GM21619 (cell line): ENCODE measurements at regions not wholly inside any gene's neighbourhood (a gene's known extent, or its start where the extent isn't known, plus 50 kb on each side); places are given as distances from the start of the nearest gene placed in this dataset.

Source experiments
- ATAC-seq: cut with Tn5 transposase; IDR thresholded peaks from one replicate; pipeline ENCODE4 v1.9.1; 2021; ENCODE audit not compliant: unreplicated experiment

DNA sequence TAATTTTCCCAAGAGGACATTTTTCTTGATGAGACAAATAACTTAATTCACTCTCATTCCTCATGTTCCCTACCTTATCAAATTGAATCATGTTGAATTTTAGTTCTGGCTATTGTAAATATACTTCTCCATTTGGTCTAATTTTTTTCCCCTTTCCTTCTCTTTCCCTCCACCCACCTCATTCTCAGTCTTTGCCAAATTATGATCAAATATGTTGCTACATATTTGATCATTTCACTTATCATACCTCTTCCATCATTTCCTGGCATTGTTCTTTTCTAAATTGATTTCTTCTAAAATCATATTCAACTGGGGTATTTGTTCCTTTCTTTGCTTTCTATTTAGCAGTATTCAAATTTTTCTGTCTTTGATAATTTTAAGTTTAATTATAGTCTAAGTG is 52.3 kb downstream of the HDGFL1 start:
- ATAC-seq = no peak

DNA sequence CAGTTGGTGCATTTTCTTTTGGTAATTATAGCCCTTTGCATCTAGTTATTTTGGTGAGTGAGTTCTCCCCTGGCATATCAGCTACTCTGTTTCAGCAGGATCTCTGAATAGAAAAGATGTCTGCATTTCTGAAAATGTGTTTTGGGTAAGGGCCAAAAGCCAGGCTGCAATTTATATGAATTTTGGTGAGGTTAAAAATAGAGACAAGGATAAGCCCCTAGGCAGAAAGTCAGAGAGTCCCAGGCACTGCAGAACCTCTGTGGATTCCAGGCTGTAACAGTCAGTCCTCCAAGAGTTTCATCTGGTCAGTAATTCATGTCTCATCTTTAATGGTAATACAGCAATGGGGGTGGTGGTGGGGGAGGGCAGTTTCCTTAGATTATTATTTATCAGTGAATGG is 53.0 kb downstream of the HDGFL1 start:
- ATAC-seq = no peak

DNA sequence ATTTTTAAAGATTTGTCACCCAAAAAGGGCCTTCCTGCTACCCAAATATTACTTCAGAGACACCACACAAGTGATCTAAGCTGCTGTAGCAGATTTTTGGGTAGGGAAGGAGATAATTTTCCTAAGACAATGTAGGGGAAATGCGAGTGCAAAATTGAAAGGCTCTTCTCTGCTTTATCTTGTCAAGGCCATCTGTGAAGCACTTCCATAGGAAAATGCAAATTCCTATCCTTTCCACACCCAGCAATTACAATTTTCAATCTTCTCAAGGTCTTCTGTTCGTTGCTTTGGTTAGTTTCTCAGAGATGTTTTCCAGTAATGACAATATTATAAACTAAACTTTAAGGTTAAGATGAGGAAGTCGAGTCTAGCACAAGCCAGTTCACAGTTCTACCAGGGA is 53.4 kb downstream of the HDGFL1 start:
- ATAC-seq = no peak

DNA sequence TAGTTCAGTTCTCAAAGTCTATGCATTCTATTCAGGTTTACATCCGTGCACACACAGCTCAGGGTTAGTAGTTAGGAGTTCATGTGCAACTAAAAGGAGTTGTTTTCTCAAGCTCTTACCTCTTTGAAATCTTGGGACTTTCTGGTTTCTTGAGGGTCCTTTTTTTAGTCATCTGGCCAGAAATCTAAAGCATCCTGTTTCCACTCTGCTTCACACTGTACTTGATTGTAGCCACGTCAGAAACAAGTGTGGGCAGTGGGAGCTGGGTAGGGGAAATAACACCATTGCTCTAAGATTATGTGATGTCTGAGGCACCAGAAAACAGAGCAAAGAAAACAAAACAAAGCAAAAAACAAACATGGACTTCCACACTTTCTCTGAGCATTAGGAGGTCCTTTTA is 58.3 kb downstream of the HDGFL1 start:
- no peak for ATAC-seq

DNA sequence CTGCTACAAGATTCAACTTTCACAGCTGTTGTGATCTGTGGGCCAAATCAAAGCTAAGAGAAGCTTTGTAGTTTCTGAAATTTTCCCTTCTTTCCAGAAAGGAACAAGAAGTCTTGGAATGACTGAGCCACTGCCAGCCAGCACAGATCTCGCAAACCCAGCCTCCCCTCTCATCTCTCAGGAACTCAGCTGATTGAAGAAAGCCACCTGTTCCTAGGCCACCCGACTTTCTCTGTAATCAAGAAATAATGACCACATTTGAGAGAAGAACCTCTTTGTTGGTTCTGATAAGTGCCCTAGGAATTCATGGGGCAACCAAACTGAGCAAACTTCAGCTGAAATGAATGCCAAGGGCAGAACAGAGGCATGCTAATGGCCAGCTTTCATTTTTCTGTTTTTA is 61.7 kb downstream of the HDGFL1 start:
- no peak for ATAC-seq

DNA sequence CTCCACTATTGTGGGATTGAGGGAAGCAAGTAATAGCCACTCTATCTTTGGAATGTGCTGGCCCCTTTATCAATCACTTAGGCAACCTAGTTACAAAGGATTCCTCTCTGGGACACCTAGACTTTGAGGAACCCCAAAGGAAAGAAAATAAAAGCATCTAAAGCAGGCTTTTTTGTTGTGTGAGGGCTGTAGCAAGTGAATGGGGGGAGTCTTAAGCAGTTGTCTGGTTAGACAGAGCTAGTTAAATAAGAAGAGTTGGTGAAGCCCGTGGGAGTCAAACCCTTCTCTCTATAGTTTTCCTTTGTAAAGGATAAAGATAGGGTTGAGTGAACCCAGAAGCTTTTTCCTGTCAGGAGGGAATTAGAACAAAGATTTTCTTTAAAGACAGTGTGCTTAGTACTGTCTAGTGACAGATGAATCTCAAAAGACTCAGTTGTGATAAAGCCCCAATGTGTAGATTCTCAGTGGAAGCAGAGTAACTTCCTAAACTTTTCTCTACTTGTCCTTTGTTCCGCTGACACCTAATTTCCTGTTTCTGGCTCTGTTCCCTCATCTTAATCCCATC is 63.3 kb downstream of the HDGFL1 start:
- no peak for ATAC-seq

DNA sequence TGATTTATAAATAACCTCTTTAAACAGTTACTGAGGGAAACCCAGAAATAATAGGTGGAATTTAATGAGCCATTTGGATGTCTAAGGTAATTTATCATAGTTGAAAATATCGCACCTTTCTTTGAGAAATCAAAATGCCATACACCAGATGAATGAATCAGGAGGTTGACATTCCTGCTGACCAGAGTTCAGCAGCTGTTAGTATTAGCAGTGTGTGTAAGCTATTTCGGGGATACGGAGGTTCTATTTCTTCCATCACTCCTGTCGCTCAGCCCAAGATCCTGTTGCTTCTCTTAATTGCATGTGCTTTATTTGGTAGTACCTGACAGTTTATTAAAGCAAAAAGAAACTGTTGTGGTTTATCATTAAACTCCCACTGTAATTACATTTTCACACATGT is 67.1 kb downstream of the HDGFL1 start:
- ATAC-seq = no peak

DNA sequence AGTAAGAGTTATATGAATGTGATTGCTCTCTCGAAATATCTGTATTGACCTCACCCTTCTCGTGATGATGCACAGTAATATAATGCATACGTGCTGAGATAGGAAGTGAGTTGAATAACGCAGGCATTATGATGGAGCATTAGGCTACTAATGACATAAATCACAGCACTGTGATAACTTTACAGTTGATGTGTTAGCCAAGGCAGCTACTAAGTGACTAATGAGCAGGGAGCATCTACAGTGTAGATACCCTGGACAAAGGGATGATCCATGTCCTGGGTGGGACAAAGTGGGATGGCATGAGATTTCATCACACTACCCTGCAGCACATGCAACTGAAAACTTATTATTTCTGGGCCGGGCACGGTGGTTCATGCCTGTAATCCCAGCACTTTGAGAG is 68.4 kb downstream of the HDGFL1 start:
- no peak for ATAC-seq

DNA sequence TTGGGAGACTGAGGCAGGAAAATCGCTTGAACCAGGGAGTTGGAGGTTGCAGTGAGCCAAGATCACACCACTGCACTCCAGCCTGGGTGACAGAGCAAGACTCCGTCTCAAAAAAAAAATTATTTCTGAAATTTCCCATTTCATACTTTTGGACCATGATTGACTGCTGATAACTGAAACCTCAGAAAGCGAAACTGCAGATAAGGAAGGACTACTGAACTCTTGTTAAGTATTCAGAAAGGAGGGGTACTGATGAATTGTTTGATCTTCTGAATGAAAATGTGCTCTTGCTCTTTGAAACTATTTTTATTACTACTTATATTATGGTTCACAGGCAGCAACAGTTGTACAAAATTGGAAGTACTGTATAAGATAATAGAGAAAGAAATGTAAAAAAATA is 69.0 kb downstream of the HDGFL1 start:
- ATAC-seq = no peak

DNA sequence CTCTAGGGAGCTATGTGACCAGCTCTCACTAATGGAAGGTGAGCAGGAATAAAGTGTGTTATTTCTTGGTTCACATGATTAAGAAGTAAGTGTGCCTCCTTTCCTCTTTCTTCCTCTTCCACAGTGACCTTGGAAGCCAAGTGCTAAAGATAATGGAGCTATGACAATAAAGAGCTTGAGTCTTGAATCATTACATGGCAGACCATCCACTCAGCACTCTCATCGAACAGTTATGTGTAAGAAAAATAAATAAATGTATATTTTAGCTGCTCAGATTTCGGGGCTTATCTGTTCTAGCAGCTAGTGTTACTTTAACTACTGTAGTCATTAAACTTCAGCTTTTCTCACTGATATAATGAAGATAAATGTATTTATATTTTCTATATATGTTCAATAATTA is 72.9 kb downstream of the HDGFL1 start:
- no peak for ATAC-seq

DNA sequence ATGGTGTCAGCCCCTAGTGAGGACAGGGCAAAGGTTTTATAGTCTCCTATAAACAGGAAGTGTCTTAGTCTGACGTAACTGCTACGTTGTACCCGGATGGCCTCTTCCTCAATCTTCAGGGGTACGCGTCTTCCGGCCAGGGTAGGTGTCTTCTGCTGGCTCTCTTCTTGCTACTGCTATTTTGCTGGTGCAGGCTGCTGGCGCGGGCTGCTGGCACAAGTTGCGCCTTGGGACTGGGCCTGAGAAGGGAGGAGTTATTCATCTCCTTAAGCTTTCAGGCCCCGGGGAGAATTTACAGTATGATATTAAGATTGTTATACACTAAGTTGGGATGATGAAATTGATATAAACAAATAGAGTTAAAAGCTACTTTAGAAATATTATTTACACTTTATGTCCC is 74.4 kb downstream of the HDGFL1 start:
- no peak for ATAC-seq

DNA sequence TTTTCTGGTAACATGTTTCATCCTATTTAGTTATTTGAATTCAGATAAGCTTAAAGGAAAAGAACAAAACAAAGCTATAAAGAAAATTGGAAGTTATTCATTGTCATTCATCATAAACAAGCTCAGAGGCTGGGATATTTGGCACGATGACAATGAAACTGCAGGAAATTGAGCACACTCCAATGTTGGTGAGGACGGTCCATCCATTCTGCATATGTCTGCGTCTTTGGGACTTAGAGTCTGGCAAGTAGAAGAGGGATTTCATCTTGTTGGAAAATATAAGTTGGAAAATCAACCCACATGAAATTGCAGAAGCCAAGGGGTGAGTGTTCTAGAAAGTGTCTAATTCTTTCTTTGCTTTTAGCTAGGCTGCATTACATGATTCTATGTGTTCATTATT is 78.4 kb downstream of the HDGFL1 start:
- no peak for ATAC-seq

DNA sequence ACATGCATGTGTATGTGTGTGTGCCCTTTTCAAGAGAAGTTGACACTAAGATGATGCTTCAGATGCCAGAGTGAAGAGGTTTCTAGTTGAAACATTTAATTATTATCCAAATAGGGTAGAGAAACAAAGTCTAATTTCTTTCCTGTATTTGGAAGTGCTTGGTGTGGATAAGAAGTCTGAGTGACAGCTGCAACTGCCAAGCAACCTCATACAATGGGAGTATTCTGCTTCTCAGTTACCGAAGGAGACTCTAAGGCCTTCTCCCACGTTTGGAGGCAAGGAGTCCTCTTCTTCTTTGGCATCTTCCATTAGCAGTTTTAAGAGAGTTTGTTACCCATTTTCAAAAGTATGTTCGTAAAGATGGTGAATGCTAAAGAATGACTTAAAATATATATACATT is 82.4 kb downstream of the HDGFL1 start:
- ATAC-seq = no peak

DNA sequence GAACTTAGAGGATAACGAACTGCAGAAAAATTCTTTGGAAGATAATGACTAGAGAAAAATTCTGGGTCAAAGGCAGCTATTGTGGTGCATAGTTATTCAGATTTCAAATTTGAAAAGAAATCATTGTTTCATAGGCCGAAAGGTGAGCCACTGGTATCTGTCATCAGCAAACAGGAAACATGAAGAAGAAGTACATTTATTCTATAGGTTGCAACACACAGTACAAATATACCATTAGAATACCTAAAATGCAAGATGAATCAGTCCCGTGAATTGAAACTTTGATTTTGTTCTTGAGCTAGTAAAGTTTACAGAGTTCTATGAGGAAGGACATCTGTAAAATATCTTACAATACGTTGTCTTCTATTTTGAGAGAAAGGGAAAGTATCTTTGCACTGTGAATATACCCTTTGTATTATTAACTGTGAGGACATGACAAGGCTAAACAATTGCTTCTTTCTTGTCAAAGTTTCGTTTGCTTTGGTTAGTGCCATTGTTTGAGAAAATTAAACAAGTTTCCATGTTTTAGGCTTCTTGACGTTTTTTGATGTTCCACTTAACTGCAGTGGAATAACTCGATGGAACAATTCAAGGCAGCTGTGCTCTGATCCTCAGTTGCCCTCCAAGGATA is 84.7 kb downstream of the HDGFL1 start:
- ATAC-seq = no peak

DNA sequence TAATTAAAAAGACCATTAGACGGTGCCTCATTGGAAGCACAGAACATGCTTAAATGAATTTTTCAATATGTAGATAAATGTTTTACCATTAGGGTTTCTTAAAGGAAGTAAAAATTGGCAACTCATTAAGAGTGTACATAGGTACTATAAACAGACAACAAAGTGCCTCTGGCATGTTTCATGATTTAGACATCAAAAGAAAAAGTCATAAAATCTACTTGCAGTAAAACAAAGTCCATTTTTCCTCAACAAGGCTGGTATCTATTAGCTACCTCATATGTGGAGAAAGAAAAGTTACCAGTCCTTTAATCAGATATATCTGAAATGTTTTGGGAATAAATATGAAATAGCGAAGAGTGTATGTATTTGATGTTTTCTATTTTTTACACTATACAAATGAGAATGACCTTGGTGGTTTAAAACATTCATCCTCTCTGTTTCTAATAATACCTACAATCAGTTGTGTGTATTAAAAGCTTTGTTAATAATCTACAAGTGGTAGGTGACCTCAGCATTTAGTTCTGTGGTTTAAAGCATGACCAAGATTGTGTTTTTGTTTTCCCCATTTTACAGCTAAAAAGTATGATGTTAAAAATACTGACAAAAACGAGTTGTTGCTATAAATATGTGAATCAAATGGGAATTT is 87.5 kb downstream of the HDGFL1 start:
- ATAC-seq = peak; percentile 72

DNA sequence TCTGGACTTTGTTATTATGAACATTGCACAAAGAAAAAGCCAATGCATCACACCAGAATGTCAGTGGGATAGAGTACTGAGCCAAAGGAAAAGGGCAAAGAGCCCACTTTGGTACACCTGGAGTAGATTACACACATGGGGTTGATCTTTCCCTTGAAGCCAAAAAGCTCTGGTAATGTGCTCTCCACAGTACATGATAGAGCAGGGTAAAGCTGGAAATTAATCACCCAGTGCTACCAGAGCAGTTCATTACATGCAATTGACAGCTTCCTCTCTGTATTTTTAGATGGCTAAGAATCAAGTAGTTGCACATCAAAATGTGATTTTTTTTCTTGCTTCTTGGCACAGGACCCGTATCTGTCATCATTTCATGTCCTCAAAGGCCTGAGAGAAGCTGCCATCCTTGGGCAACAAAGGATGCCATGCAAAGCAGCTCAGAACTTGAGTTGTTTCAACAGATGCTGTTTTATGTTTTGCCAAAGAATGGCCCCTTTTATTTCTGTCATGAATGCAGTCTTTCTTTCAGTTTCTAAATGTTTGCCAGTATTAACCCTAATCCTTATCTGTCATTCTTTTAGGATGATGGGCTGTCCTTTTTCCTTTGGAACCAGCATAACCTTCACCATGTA is 88.1 kb downstream of the HDGFL1 start:
- ATAC-seq = no peak

DNA sequence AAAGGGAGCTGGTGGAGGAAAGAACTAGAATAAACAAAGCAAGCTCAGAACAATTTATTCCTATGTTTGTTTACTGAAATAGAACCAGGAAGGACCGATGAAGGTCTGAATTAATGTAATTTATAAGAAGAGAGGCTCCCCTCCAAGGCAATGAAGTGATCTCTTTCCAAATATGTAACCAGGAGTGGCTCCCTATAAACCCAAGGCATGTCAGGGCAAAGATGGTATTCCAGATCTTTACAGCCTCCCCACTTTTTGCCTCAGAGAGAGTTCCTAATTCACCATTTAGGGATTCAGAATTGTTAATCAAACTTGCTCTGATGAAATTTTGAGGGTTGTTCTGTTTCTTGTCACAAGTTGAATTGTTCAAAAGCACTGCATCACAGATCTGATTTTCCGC is 88.8 kb downstream of the HDGFL1 start:
- no peak for ATAC-seq

DNA sequence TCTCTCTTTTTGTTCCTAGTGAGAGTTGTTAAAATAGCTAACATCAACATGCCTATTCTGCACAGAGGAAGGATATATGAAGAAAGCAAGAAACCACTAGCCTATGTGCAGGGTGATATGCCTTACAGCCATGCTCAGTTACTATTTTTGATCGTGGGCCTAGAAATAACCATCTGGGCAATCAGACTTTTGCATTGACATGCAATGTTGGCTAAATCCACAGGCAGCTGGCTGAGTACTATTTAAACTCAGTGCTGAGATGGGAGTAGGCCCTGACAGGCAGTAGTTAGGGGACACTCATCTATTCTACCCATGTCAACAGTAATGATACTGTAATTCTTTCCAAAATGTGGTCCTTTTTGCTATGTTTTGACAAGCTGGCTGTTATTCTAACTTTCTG is 89.6 kb downstream of the HDGFL1 start:
- no peak for ATAC-seq

DNA sequence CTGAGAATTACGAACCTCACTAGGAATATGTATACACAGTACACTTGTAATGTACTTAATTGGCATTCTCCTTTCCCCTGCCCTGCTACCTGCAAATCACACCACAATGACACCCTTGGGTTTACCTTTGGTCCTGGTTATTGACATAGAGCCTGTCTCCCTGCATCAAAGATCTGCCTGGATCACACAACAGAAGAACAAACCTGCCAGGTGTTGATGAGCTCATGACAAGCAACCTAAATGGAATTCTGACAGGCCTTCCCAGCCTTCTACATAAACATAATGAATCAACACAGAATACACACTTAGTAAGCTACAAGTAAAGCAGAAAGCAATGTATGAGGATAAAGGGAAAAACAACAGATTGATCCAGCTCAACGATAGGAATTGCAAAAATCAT is 95.6 kb downstream of the HDGFL1 start:
- no peak for ATAC-seq

DNA sequence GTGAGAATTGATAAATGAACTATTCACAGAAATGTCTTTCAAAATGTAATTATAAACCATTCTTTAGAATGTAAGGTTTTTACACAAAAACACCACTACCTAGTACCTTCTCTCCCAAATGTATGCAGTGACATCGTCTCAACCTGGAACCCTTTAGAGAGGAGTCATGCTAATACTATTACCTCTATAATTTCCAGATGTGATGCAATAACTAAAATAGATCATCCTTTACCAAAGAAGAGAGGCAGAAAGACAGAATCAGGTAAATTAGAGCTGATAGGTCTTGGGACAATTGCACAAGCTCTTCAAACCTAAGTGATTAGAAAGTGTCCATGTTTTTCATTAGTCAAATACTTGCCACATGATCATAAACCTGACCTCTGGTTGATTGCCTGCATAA is 96.7 kb downstream of the HDGFL1 start:
- ATAC-seq = no peak

DNA sequence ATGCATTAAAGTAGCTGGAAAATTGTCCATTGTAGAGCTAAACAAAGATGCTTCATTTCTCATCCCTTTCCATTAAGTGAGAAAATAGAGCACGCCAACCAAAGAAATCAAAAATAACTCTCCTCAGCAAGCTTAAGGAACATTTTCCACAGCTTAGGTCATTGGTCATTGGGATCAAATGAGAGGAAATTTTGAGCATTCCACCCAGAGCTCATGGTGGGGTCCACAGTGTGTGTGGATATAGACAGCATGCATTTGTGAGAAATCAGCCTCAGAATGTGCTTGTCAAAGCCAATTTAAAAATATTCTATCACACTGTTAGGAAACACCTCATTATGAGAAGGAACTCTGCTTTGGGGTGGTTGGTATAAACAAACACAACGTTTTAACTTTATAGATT is 97.2 kb downstream of the HDGFL1 start:
- ATAC-seq = no peak

DNA sequence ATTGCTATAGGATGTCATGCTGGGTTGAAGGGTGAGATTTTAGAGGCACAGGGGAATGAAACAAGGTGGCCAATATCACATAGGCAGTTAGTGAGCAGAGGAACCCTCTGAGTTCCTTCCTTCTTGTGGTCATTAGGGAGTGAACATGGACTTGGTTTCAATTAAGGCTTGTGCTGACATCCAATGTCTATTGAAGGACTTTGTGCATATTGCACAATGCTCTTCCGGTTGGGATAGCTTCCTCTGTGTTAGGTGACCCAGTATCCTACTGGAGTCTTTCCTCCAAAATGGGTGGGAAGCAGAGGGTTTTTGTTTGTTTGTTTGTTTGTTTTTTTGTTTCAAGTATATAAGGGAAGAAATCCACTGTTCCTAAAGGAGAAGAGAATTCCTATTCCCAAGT is 98.5 kb downstream of the HDGFL1 start:
- ATAC-seq = no peak
